Activated CD4-positive, alpha-beta T cell treated with anti-CD3 and anti-CD28 coated beads for 24 hours (primary cell): ENCODE measurements at regions not wholly inside any gene's neighbourhood (a gene's known extent, or its start where the extent isn't known, plus 50 kb on each side); places are given as distances from the start of the nearest gene placed in this dataset.
"Not testable (repeated sequence)": the region's sequence is repeated elsewhere in the genome, so short reads cannot be mapped to it uniquely, and the experiment has no call there.

ENCODE experiments used
- DNase-seq, 2 donors: peaks; one replicate each; pipeline ENCODE4 v3.0.0-alpha.2; 2020; ENCODE audit warnings: low read depth in 2 of 2

DNA sequence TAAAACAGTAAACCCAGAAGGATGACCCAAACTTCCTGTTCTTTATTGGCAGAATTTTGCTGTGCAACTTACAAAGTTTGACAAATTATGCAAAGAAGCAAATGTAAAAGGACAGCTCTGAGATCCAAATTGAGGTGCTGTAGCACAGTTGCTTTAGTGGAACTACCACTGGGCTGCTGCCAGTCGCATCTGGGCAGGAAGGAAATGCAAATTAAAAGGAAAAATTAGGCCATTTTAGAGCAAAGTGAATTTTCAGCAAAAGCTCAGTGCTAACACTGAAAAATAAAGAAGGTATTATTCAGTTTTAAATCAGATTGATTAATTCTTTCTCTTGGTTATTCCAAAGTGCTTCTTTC, 104.5 kb downstream of the ZMAT3 start:
- no peak for DNase-seq

GRCh38 chr3:178966299-178967176, 105.1 kb downstream of the ZMAT3 start:
- DNase-seq, result no peak

DNA sequence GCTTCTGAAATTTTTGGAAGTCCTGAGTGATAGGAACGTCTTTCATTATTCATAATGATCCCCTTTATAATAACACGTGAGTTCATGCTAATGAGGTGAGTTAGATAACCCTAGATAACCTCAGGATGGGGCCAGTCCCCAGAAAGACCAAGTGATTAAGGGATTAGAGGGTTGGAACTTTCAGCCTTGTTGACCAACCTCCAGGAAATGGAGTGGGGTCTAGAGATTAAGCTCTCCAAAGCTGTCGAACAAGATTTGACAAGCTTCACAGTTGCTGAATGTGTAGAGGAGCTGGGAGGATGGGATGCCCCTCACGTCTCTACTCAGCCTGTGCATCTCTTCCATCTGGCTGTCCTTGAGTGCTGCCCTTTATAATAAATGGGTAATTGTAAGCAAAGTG, 107.1 kb downstream of the ZMAT3 start:
- DNase-seq, result no peak

DNA sequence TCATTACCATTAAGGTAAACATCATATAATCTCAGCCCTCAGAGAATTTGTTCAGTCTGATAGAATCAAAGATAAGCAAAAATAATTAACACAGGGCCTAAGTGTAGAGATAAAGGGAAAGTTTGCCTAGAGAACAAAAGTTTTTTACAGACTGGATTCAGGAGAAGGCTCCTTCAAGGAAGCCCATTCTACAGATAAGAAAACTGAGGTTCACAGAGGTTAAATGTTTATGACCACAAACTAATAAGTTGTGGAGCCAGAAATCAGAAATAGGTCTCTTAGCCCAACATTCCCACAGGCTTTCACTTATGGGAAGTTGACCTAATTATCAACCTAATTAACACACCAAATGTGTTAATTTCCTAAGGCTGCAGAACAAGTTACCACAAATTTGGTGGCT, 110.7 kb downstream of the ZMAT3 start:
- DNase-seq, result no peak

DNA sequence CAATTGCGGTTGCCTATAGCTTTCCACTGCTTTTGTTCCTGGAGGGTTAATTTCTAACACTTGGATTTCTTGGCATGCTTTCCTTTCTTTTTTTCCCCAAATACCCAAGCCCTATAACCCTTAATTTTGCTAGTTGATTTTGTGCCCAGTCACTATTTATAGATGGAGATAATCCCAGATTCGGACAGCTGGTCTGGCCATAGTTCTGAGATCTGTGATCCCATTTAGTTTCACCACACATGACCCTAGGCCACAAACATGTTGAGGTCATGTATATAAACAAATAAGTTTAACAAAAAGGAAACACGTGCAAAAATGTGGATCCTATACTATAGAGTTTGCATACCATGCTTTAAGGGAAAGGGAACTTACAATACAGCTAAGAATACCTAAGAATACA, 111.4 kb downstream of the ZMAT3 start:
- DNase-seq, result no peak

GRCh38 chr3:178950676-178951075, 120.9 kb downstream of the ZMAT3 start:
- DNase-seq, result peak in 1 of 2 donors; percentile 1

GRCh38 chr3:178949896-178950295, 121.7 kb downstream of the ZMAT3 start:
- no peak for DNase-seq

DNA sequence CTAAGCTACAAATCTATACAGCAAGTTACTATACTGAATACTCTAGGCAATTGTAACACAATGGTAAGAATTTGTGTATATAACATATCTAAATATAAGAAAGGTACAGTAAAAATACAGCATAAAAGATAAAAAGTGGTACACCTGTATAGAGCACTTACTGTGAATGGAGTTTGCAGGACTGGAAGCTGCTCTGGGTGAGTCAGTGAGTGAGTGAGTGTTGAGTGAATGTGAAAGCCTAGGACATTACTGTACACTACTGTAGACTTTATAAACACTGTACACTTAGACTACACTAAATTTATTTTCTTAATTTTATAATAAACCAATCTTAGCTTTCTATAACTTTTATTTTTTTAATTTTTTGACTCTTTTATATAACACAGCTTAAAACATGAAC, 123.1 kb downstream of the ZMAT3 start:
- no peak for DNase-seq

GRCh38 chr3:178947738-178948137, 123.9 kb downstream of the ZMAT3 start:
- DNase-seq, result no peak

GRCh38 chr3:178942261-178942660, 129.3 kb downstream of the ZMAT3 start:
- not testable (repeated sequence) for DNase-seq

DNA sequence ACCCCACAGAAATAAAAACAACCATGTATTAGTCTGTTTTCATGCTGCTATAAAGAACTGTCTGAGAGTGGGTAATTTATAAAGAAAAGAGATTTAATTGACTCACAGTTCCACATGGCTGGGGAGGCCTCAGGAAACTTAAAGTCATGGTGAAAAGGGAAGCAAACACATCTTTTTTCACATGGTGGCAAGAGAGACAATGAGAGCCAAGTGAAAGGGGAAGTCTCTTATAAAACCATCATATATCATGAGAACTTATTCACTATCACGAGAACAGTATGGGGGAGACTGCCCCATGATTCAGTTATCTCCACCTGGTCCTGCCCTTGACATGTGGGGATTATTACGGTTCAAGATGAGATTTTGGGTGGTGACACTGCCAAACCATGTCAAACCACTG, 141.5 kb downstream of the ZMAT3 start:
- no peak for DNase-seq

- no peak for DNase-seq
Measured at GRCh38 chr3:178916223-178916622, 155.4 kb downstream of the ZMAT3 start.

DNA sequence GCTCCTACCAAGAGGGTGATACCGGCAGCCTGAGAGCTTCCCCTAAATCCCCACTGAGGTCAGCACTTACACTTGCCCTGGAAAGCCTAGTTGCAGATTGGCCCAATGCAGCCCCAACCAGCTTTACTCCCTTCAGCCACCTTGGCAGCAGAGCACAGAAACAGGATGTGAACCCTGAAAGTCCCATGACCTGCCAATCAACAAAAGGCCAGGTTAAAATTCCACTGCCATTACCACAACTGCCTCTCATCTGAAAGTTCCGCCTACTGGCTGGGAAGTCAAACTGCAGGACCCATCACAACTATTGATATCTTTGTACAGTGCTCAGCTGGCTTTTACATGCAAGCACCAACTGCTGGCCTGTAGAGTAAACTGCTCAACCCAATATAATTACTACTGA, 156.2 kb downstream of the ZMAT3 start:
- no peak for DNase-seq

- no peak for DNase-seq
Measured at GRCh38 chr3:178907081-178907480, 164.5 kb downstream of the ZMAT3 start.

GRCh38 chr3:178901204-178901603, 170.4 kb downstream of the ZMAT3 start:
- DNase-seq, result no peak

- DNase-seq, result no peak
Measured at GRCh38 chr3:178900029-178900646, 171.5 kb downstream of the ZMAT3 start.

DNA sequence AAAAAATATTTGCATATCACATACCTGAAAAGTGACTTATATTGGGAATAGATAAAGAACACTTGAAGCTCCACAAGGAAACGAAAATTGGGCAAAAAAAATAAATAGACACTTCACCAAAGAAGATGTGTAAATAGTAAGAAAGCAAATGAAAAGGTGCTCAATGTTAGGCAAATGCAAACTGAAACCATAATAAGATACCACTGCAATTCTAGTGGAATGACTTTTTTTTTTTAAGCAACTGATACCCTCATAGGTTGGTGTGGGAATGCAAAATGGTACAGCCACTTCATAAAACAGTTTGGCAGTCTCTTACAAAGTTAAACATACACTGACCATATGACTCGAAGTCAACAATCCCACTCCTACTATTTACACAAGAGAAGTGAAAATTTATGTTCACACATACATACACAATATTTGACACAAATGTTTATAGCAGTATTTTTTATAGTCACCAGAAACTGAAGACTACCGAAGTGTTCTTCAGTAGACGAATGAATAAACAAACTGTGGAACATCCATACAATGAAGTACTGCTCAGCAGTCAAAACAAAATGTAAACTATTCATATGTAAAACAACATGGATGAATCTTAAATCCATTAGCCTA, 176.3 kb downstream of the ZMAT3 start:
- no peak for DNase-seq
